ENCODE measurements at regions not wholly inside any gene's neighbourhood (a gene's known extent, or its start where the extent isn't known, plus 50 kb on each side); places are given as distances from the start of the nearest gene placed in this dataset.
"Not testable (repeated sequence)": the region's sequence is repeated elsewhere in the genome, so short reads cannot be mapped to it uniquely, and the experiment has no call there.

DNA sequence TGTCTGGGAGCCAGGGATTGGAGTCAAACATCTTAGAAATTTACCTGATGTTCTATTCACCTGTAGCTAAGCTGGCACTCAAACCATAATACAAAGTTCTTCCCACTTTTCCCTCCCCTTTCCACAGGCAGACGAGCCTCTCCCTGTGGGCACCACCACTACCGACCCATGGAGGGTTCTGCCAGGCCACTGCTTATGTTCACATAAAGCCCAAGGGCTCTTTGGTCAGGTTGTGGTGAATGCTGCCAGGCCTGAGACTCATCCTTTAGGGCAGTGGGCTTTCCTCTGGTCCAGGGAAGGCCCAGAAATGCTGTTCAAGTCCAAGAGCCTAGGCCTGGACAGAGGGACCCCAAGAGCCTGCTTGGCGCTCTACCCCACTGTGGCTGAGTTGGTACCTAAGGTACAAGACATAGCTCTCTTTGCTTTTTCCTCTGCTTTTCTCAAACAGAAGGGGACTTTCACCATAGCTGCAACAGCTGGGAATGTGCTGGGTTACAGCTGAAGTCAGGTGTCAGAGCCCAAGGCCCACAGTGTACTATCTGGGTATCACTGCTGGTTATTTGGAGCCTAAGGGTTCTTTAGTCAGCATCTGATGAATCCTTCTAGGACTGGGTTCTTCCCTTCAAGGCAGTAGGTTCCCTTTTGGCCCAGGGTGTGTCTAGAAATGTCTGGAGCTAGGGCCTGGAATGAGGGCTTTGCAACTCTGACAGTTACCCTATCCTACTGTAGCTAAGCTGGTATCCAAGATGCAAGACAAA, 620.1 kb downstream of the TLE1 start:
- TF ChIP-seq, protein P1, sequence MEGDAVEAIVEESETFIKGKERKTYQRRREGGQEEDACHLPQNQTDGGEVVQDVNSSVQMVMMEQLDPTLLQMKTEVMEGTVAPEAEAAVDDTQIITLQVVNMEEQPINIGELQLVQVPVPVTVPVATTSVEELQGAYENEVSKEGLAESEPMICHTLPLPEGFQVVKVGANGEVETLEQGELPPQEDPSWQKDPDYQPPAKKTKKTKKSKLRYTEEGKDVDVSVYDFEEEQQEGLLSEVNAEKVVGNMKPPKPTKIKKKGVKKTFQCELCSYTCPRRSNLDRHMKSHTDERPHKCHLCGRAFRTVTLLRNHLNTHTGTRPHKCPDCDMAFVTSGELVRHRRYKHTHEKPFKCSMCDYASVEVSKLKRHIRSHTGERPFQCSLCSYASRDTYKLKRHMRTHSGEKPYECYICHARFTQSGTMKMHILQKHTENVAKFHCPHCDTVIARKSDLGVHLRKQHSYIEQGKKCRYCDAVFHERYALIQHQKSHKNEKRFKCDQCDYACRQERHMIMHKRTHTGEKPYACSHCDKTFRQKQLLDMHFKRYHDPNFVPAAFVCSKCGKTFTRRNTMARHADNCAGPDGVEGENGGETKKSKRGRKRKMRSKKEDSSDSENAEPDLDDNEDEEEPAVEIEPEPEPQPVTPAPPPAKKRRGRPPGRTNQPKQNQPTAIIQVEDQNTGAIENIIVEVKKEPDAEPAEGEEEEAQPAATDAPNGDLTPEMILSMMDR (IDR thresholded peaks at IDR 0.05; ENCODE audit: low read length) = no peak
- no peak for TF ChIP-seq EZH2phosphoT487 (IDR thresholded peaks at IDR 0.05; ENCODE audit: low read length)
- no peak for TF ChIP-seq EZH2 (optimal IDR thresholded peaks at IDR 0.05; ENCODE audit: low read depth, low read length)
- DNase-seq = no peak
- Histone ChIP-seq H2AFZ (ENCODE audit: low read length) (no peak overlapping the region), H3K4me2 (ENCODE audit: low read depth, low read length) (no peak overlapping the region), H3K9me3 (replicated peaks; ENCODE audit: insufficient read depth, low read length) (no peaks in the 10 kb centered on the region), H3K9ac (ENCODE audit: low read length) (no peak overlapping the region), H3K79me2 (ENCODE audit: low read length) (no peaks in the 10 kb centered on the region), H4K20me1 (ENCODE audit: insufficient read depth, low read length) (no peaks in the 10 kb centered on the region), H3K9me2 (replicated peaks; ENCODE audit: insufficient read depth, low read length) (no peaks in the 10 kb centered on the region), H3K4me1 (ENCODE audit: low read length) (no peaks in the 10 kb centered on the region), H3K27ac (ENCODE audit: low read length) (no peak overlapping the region), H3K27me3 (replicated peaks; ENCODE audit: insufficient read depth, low read length) (no peaks in the 10 kb centered on the region), H3K36me3 (replicated peaks; ENCODE audit: insufficient read depth, low read length) (no peaks in the 10 kb centered on the region), H3F3A (ENCODE audit: insufficient read depth, low read length) (no peaks in the 10 kb centered on the region), H3K4me3 (ENCODE audit: low read length) (no peak overlapping the region)

DNA sequence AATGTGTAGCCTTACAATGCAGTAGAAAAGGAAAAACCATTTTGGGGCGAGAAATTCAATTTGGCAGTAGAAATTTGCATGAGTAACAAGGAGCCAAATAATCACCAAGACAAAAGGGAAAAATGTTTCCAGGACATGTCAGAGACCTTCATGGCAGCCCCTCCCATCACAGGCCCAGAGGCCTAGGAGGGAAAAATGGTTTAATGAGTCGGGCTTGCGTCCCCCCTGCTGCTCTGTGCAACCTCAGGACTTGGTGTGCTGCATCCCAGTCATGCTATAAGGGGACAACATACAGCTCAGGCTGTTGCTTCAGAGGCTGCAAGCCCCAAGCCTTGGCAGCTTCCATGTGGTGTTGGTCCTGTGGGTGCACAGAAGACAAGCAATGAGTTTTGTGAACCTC, 626.4 kb downstream of the TLE1 start:
- not testable (repeated sequence) for H3K27me3 ChIP-seq (replicated peaks; ENCODE audit: insufficient read depth, low read length); H3K4me2 ChIP-seq (ENCODE audit: low read depth, low read length); H3K9me2 ChIP-seq (replicated peaks; ENCODE audit: insufficient read depth, low read length); DNase-seq; H3K4me3 ChIP-seq (ENCODE audit: low read length); H3K36me3 ChIP-seq (replicated peaks; ENCODE audit: insufficient read depth, low read length); H3K9ac ChIP-seq (ENCODE audit: low read length); H2AFZ ChIP-seq (ENCODE audit: low read length); H3K27ac ChIP-seq (ENCODE audit: low read length); H3K79me2 ChIP-seq (ENCODE audit: low read length); H3K9me3 ChIP-seq (replicated peaks; ENCODE audit: insufficient read depth, low read length); H4K20me1 ChIP-seq (ENCODE audit: insufficient read depth, low read length); H3K4me1 ChIP-seq (ENCODE audit: low read length); H3F3A ChIP-seq (ENCODE audit: insufficient read depth, low read length)

DNA sequence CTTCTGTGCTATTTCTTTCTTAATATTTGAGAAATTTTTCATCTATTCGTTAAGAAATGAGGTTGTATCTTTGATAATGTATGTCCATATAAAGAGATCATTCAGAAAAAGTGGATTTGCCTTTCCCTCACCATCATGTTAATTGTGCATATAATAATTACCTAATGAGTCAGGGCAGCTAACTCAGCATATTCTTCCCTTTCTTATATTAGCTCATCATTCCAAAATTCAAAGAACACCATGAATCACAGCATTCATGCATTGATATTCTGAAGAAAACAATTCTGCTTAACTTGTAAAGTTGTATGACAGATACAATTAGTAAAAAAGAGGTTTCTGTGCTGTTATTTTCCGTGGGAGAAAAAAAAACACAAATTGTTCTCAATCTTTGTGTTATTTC, 630.6 kb downstream of the TLE1 start:
- Histone ChIP-seq H4K20me1 (ENCODE audit: insufficient read depth, low read length) (no peaks in the 10 kb centered on the region), H2AFZ (ENCODE audit: low read length) (no peak overlapping the region), H3K36me3 (replicated peaks; ENCODE audit: insufficient read depth, low read length) (no peaks in the 10 kb centered on the region), H3K4me3 (ENCODE audit: low read length) (no peak overlapping the region), H3K27me3 (replicated peaks; ENCODE audit: insufficient read depth, low read length) (no peaks in the 10 kb centered on the region), H3K9ac (ENCODE audit: low read length) (no peak overlapping the region), H3K79me2 (ENCODE audit: low read length) (no peaks in the 10 kb centered on the region), H3K9me3 (replicated peaks; ENCODE audit: insufficient read depth, low read length) (no peaks in the 10 kb centered on the region), H3F3A (ENCODE audit: insufficient read depth, low read length) (no peaks in the 10 kb centered on the region), H3K4me1 (ENCODE audit: low read length) (no peaks in the 10 kb centered on the region), H3K27ac (ENCODE audit: low read length) (no peak overlapping the region), H3K4me2 (ENCODE audit: low read depth, low read length) (no peak overlapping the region), H3K9me2 (replicated peaks; ENCODE audit: insufficient read depth, low read length) (no peaks in the 10 kb centered on the region)
- no peak for DNase-seq
- no peak for TF ChIP-seq EZH2phosphoT487 (IDR thresholded peaks at IDR 0.05; ENCODE audit: low read length)
- TF ChIP-seq EZH2 (optimal IDR thresholded peaks at IDR 0.05; ENCODE audit: low read depth, low read length) = no peak
- TF ChIP-seq, protein P1 (IDR thresholded peaks at IDR 0.05; ENCODE audit: low read length) = no peak

DNA sequence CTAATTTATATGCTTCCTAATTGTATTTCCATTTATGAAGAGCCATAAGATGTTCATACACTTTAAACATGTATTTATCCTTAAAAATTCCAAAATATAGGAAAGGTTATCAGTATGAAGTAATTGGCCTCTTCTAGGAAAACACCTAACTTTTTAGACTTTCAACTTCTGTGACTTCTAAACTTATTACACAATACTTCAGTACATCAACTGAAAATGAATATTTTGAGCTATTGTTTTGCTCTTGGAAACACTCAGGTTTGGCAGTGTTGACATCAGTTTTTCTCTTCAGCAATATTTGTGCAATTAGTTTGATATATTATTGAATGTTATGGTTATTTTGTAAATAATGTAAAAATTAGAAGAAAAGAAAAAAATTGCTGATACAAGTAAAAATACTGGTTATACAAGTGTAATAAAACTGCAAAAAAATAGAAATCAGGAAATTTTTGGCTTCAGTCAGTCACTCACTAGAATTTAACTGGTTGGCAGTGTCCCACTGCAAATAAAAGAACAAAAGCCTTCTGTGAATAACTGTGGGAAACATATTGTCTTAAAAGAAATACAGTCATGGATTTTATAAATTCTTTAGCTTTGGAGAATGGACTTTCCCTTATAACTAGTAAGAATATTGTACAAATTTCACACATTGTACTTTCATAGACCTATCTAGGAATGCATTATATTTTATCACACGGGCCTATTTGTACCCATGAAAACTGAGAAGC, 635.9 kb downstream of the TLE1 start:
- Histone ChIP-seq H3K9me2 (replicated peaks; ENCODE audit: insufficient read depth, low read length) (no peaks in the 10 kb centered on the region), H3K9ac (ENCODE audit: low read length) (no peak overlapping the region), H3F3A (ENCODE audit: insufficient read depth, low read length) (no peaks in the 10 kb centered on the region), H3K4me1 (ENCODE audit: low read length) (peaks cover 7% of the 10 kb centered on the region; the same call in 1 of the 2 replicates), H3K79me2 (ENCODE audit: low read length) (no peaks in the 10 kb centered on the region), H3K27me3 (replicated peaks; ENCODE audit: insufficient read depth, low read length) (no peaks in the 10 kb centered on the region), H3K36me3 (replicated peaks; ENCODE audit: insufficient read depth, low read length) (no peaks in the 10 kb centered on the region), H3K27ac (ENCODE audit: low read length) (no peak overlapping the region), H4K20me1 (ENCODE audit: insufficient read depth, low read length) (no peaks in the 10 kb centered on the region), H3K4me2 (ENCODE audit: low read depth, low read length) (no peak overlapping the region), H3K9me3 (replicated peaks; ENCODE audit: insufficient read depth, low read length) (no peaks in the 10 kb centered on the region), H2AFZ (ENCODE audit: low read length) (no peak overlapping the region), H3K4me3 (ENCODE audit: low read length) (no peak overlapping the region)
- no peak for DNase-seq
- TF ChIP-seq EZH2phosphoT487 (IDR thresholded peaks at IDR 0.05; ENCODE audit: low read length) = no peak
- TF ChIP-seq, protein P1 (IDR thresholded peaks at IDR 0.05; ENCODE audit: low read length) = no peak
- no peak for TF ChIP-seq EZH2 (optimal IDR thresholded peaks at IDR 0.05; ENCODE audit: low read depth, low read length)
